ENCODE measurements at regions not wholly inside any gene's neighbourhood (a gene's known extent, or its start where the extent isn't known, plus 50 kb on each side); places are given as distances from the start of the nearest gene placed in this dataset.

GRCh38 chr2:122238006-122238559 lies 482.6 kb downstream of the TSN start:
- no peak for DNase-seq

DNA sequence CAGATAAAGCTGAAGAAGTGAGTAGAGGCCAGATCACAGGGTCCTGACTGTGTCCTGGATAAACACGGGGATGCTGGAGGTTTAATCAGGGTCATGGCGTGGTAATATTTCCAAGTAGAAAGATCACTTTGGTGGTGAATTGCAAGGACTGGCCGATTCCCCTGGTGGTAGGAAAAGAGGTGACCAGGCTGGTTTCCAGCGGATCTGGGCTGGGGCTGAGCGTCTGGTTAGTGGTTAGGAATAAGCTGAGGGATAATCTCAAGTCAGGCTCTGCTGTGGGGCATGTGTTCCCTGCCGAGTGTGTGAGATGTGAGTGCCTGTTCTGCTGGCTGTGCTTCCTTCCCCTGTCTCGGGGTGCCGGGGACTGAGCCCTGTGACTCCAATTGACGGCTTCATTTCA lies 484.0 kb downstream of the TSN start:
- DNase-seq: no peak

DNA sequence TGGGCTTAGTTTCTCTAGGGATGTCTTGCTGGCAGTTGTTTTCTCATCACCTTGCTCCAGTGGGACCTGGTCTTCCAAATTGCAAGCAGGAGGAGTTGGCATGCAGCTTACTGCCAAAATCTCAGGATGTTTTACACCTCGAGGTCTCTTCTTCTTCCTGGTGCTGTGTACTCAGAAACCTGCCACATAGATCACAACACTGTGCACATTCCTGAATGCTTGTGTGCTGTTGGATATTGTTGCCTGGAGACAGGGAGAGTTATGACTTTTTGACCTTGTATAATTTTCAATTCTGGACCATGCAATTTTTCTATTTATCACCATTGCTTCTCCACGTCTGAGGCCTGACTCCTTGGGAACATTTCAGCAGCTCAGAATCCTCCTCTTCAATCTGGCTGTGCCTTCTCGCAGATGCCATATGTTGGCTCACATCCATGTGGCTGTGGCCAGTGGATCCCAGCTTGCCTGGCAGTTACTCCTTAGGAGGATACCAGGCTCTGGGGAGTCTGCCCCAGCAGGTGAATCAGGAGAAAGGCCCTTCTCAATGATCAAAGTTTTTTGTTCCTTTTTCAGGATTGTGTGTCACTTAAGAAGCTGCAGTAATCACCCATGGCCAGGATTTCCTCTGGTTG lies 489.3 kb downstream of the TSN start:
- no peak for DNase-seq

- DNase-seq: no peak
Observed at GRCh38 chr2:122249673-122250072, 494.2 kb downstream of the TSN start.

DNA sequence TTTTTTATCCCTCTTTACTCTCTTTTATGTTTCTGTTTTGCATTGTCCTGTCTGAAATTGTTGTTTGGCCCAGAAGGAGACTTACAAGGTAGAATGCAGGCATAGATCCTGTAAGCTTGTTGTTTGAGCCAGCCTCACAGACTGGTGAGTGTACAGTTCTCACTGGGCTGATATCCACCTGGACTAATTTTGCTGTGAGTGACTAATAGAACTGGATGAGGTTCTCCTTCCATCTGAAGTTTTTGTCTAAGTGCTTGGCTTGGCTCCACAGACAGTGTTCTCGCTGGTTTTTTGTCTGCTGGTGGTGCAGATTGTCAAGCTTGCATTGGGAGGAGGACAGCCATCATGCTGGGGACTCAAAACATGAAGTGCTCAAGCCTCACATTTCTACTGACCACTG lies 495.7 kb downstream of the TSN start:
- DNase-seq: no peak

GRCh38 chr2:122251566-122251965 lies 496.1 kb downstream of the TSN start:
- DNase-seq: no peak

GRCh38 chr2:122255924-122256323 lies 500.5 kb downstream of the TSN start:
- no peak for DNase-seq

GRCh38 chr2:122261911-122262310 lies 506.5 kb downstream of the TSN start:
- no peak for DNase-seq

DNA sequence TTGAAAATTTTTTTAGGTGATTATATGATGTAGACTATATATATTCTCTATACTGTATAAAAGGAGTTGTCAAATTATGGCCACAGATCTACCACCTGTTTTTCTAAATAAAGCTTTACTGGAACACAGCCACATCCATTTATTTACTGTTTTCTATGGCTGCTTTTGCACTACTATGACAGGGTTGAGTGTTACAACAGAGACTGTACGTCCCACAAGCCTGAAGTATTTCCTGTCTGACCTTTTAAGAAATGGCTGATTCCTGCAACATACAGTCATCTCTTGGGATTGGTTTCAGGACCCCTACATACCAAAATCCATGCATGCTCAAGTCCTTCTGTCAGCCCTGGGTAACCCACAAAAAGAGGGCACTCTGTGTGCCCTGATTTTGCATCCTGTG lies 508.3 kb downstream of the TSN start:
- no peak for DNase-seq

DNA sequence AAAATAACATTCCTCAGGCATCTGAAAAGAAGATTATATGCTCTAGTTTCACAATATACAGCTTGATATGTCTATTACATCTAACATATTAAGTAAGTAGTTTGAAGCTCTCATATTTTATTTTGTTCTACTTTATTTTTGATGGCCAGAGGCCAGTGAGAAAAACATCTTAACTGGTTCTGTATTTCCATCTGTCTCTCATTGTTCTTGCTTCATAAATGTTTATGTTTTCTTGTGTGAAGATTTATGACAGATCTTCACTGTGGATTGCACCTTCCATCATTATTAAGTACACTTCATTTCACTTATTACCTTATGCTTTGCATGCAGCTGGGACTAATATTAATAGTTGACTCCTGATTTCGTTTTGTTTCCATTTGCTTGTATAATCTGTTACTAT lies 511.2 kb downstream of the TSN start:
- no peak for DNase-seq

- no peak for DNase-seq
Observed at GRCh38 chr2:122267947-122268346, 512.5 kb downstream of the TSN start.

DNA sequence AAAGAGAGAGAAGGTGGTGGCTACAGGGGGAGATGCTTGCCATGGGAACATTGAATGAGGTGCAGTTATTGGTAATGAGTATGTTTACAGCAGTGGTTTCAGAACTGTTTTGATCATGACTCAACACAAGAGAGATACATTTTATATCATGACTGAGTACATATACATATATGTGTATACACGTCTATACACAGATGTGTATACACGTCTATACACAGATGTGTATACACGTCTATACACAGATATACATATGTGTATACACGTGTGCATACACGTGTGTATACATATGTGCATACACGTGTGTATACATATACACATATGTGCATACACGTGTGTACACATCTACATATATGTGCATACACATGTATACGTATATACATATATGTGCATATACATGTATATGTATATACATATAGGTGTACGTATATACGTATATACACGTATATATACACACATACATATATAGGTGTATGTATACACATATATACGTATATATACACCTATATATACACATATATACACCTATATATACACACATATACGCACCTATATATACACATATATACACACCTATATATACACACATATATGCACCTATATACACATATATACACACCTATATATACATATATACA lies 518.5 kb downstream of the TSN start:
- no peak for DNase-seq

- DNase-seq: no peak
Observed at GRCh38 chr2:122277956-122278355, 522.5 kb downstream of the TSN start.

- no peak for DNase-seq
Observed at GRCh38 chr2:122300758-122301157, 545.3 kb downstream of the TSN start.

- DNase-seq: no peak
Observed at GRCh38 chr2:122307763-122308162, 552.3 kb downstream of the TSN start.

DNA sequence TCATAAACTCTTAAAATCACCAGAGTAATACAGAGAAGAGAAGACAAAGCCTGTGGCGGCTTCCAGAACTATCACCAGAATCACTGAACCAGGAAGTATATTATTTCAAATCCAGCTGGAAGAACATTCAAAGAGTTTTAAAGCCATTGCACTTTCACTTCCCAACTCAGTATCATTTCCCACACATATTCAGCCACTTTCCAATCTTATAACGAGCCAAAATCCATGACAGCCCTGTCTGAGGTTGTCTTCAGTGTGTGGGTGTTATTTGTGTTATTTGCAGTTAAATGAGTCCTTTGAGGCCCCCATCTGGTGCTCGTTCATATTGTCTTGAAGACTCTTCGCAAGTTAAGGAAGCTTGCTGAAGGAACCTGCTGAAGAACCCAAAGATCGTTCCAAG lies 559.9 kb downstream of the TSN start:
- DNase-seq: no peak

DNA sequence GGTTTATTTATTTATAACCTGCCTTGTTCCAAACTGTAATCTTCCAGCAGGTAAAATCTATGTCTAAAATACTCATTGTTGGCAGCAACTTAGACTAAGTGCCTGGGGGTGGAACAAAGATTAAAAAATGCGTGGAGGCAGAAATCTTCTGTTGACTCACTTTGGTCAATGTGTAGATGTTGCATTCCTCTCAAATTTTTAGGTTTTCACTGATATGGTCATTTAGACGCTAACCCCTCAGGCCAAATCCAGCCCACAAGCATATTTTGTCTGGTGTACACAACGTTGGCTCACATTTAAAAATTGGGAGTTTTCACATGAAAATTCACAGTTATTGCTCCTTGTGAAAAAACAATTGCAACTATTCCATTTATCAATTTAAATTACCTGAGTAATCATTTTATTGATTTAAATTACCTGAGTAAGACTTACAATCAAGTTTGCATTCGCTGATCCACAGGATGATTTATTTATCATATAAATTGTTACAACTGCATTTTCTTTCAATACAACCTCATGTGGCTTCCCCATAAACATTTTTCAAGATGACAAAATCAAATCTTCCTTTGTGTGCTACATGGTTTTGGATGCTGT lies 564.2 kb downstream of the TSN start:
- no peak for DNase-seq

DNA sequence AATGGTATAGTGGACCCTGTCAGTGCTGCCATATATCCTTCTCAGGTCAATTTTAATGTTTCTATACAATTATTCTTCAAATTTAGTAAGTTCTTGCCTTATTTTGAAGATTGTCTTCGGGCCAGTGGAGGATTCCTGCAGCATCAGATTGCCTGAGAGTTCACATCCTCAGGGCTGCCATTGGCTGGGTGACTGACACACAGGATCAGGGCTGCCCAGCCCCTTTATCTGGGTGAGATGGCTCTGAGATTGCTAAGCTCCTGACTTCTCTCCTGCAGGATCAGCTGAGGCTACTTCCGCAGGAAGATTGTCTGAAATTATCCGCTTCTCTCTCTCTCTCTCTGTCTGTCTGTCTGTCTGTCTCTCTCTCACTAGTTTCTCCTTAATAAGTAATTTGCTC lies 567.4 kb downstream of the TSN start:
- DNase-seq: no peak

DNA sequence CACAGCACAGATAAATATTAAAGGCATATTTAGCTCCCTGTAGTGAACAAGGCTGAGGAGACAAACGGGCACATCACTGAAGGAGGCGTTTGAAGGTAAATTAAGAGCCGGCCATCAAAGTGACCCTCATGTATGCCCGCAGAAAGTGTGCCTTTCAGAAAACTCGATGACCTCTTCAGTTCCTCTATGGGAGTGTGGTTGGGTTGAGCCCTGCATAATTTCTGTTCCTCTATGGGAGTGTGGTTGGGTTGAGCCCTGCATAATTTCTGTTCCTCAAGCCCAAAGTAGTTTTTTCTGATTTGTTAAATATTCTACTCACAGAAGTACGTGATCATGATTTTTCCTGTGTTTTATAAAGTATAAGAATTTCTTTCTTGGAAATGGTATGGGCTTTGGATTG lies 568.5 kb downstream of the TSN start:
- no peak for DNase-seq

DNA sequence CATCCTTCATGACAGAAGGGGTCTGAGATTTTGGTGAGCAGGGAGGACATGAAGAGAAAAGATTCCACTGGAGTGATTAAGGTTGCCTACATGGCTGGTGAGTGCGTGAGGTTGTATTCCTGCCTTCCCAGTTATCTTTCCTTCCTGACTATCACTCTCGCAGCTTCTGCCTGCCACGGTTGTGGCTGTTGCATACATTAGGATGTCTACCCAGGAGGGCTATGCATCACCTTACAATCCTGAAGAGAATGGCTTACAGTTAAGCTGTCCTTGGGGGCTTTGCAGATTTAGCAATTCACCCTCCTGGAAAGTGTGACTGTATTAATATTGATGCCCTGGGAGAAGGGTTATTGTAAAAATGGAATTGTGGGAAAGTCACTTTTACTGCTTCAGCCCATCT lies 571.0 kb downstream of the TSN start:
- DNase-seq: no peak

DNA sequence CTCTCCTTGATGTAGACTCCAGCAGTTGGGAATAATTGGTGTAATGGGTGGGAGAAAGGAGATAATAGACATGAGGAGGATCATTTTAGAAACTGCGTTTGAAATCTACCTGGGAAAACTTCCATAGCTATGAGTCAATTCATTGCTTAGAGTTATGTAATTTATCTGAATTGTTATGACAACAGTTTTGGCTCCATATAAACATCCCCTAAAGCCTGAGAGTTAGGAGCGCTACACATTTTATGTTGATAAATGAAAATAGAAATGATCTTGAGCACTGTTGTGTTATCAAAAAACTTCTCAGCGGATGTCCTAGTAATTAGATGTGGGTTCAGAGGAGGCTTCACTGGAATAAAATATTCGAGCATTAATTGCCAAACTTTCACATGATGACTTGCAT lies 573.4 kb downstream of the TSN start:
- no peak for DNase-seq

DNA sequence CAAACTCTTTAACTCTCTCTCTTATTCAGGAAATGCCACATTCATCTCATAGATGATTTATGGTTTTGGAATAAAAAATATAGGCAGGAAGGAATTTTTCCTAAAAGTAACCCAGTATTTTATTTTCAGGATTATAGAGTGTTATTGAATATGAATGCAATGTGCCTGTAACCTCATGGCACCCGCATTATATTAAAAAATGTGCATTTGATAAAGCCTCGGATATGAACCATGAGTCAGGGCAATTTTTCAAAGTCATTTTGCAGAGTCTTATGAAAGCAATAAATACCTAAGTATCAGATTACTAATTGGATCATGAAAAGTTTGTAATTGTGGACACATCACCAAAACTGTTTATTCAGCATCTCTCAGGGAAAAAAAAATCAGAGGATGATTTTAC lies 573.8 kb downstream of the TSN start:
- no peak for DNase-seq

- DNase-seq: no peak
Observed at GRCh38 chr2:122333932-122334331, 578.5 kb downstream of the TSN start.

DNA sequence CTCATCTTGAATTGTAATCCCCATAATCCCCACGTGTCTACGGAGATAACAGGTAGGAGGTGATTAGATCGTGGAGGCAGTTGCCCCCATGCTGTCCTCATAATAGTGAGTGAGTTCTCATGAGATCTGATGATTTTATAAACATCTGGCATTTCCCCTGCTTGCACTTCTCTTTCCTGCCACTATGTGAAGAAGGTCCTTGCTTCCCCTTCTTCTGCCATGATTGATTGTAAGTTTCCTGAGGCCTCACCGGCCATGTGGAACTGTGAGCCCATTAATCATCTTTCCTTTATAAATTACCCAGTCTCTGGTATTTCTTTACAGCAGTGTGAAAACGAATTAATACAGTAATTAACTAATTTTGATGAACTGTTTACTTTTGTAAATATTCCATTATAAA lies 582.5 kb downstream of the TSN start:
- DNase-seq: no peak

GRCh38 chr2:122340246-122340645 lies 584.8 kb downstream of the TSN start:
- no peak for DNase-seq

All from SIG-M5 (cell line).